Fibroblast of gingiva (primary cell): ENCODE measurements at regions not wholly inside any gene's neighbourhood (a gene's known extent, or its start where the extent isn't known, plus 50 kb on each side); places are given as distances from the start of the nearest gene placed in this dataset.
A peak's percentile ranks its signal among the peaks of the same experiment; 100 is the strongest.
"Not testable (repeated sequence)": the region's sequence is repeated elsewhere in the genome, so short reads cannot be mapped to it uniquely, and the experiment has no call there.

Source experiments
- DNase-seq: peaks from one replicate; pipeline ENCODE4 v3.0.0-alpha.2; 2011; ENCODE audit warnings: low read depth

DNA sequence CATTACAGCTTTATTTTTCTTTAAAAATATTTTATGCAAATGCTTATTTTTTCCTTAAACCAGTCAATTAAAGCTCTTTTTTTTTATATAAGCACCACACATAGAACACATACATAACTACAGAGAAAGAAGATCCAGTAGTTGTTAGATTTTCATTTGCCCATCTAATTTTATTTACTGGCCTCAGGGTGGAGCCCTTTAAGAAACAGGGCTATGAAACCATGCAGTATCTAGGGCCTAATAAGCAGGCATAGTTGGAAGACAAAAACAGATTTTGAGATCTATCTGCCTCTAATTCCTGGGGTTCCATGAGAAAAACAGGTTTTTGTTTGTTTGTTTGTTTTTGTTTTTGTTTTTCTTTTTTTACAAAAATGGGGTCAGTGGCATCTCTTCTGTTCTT lies 120.6 kb downstream of the BCHE start:
- no peak for DNase-seq

DNA sequence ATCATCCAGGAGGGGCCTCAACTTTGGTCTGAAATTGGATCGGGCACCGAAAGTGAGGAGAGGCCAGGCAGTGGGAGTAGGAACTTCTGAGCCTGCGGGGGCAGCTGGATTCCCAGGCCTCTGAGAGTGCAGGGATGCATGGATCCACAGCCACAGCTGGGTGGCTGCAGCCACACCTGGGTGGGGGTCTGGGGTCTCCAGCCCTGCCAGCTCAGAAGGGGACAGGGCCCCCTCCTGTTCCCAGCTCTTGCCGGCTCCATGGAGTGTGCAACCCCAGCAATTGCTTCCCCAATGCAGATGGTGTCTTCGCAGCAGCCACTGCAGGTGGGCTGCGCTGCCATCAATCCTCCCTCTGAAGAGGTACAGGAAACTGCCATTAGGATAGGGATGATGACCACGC lies 123.7 kb downstream of the BCHE start:
- DNase-seq, result no peak

DNA sequence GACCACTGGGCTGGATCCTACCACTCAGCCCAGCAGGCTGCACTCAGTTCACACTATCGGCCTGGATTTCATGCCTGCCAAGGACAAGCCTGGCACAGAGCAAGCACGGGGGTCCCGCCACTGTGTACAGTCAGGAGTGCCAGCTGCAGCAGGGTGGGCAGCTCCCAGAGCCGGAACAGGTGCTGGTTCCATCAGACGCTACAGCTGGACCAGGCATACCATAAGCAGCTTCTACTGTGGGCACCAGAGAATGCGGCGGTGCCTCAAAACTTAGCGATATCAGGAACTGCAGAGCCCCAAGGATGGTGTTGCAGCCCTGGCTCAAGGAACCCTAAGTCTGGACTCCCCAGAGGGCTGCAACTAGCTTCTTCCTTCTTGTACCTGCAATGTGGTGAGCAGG lies 124.8 kb downstream of the BCHE start:
- DNase-seq, result no peak

DNA sequence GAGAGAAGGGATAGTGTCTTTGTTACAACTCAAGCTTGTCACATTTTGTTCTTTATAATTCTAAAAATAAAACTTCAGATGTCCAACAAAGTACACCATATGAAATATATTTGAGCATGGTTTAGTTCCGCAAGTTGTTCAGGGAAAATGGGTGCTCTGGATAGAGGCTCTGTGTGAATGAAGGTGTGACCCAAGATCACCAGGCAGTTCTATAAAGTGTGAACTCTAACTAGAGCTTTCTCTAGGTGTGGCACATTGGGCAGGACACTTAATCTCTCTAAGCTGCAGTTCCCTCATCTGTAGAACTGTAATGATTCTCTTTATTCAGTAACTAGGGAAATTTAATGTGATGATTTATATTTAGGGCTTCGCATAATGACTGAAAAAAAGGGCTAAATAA lies 139.3 kb downstream of the BCHE start:
- no peak for DNase-seq

DNA sequence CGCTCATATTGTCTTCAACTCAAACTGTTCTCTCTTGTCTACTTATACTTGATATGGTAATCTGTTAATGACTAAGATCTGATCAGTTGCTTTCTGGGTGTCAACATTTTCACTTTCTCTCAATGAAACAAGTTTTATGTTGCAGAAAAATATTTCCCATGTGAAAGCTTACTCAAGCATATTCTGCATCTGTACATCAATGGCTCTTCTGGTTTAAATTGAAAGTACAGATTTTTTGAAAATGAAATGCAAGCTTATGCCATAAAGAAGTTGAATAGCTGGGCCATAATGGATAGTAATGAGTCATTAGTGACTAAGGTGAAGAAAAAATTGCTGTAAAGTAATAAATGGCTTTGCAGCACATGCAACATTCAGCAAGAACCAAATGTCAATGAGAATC lies 140.7 kb downstream of the BCHE start:
- DNase-seq, result no peak

DNA sequence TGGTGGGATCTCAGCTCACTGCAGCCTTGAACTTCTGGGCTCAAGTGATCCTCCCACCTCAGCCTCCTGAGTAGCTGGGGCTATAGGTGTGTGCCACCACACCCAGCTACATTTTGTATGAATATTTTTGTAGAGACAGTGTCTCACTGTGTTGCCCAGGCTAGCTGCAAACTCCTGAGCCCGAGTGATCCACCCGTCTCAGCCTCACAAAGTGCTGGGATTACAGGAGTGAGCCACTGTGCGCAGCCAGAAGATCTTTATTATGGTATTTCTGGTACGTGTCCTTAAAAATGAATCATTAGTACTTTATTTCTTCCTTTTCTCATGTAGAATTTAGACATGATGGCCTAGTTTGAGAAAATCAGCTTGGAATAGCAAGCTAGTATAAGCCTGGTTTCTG lies 153.3 kb downstream of the BCHE start:
- no peak for DNase-seq

DNA sequence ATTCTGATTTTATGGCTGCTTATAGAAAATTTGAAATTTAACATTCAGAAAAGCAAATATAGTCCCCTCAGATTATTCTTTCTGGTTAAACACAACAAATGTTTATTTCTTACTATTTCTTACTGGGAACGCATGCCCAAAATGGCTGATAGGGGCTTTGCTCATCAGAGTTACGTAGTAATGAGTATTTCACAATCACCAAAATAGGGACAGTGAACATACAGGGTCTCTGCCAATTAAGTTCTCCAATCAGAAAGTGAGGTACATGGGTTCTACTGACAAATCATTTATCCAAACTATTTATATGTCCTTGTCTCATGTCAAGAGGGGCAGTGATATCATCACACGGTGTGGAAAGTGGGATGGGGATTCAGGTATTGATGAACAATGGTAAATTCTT lies 154.5 kb downstream of the BCHE start:
- no peak for DNase-seq

DNA sequence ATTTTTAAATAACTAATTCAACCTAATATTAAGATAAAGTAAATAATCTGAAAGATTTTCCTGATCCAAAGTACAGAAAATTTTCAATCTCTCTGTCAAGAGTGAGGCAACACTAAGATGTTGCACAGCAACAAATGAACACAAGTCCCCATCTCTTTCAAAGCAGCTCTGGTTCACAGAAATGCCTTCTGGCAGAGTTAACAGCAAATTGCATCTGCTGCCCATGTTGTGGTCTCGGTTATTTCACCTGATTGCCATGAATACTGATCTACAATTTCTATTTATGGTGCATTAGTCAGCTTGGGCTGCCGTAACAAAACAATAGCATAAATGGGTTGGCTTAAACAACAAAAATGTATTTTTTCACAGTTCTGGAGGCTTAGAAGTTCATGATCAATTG lies 167.3 kb downstream of the BCHE start:
- no peak for DNase-seq

DNA sequence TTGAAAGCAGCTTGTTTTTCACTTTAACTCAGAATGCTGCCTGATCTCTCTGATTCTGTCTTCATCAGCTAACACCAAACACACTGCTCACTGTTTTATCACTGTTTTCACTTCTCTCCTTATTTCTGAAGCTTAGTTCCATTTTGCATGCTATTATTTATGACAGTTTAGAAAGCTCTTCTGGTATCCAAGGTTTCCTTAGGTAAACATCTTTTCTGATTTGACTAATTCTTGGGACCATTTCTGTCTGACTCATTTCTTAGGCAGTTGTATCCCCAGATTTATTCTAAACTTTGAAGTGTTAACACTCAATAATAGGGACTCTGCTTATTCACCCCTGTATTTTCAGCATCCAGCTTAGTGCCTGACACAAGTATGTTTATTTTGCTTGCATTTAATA lies 167.7 kb downstream of the BCHE start:
- no peak for DNase-seq

DNA sequence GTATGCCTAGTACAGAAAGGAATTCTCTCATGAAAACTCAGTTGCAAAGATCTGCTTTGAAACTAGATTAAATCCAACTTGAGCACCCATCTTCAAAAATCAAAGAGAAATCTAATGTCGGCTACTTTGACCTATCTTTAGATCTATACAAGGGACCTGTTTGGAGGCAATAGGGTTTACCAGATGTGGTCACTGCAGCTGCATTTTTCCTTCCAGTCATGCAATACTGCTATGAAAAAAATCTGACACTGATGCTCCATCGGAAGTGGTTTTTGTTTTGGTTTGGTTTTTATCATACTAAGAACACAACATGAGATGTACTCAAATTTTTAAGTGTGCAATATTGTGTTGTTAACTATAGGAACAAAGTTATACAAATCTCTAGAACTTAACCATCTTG lies 169.5 kb downstream of the BCHE start:
- DNase-seq, result no peak

DNA sequence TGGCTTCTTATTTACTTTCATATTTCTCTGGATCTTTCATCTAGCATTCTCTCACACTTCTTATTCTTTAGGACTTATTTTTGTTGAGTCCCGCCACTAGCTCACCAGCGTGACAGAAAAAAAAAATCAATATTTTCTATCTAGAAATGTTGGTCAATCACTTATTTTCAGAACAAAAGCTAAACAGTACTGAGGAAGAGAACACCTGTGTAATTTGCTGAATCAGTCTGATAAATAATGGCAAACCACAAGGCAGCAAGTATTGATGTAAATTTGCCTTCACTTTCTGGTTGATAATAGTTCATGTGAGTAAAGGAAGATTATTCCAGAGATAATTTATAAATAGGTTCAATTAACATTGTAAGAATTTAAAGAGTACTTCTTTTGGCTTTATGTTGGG lies 179.2 kb downstream of the BCHE start:
- DNase-seq, result no peak

DNA sequence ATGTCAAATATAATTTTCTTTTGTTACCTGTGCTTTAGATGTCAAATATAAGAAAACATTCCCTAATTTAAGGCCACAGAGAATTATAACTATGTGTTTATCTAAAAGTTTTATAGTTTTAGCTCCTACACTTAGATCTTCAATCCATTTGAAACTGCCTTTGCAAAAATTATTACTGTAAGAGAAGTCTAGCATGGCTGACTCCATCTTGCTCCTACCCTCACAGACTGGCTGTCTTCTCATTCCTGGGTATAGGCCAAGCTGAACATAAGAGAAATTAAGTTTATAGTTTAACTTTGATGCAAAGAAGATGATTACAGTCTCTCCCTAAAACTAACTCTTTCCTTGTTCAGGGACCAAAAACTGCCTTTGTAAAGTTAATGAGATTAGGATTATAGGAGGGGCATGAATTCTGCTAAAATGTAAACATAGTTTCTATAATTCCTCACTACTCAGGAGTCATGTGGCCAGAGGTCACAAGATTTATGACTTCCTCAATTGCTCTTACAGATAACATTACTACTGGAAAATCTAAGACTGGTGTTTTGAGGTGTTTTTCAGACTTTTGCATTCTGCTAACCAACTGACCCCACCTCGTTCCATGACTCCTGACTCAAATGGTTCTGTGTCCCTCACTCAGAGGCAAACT lies 184.0 kb downstream of the BCHE start:
- no peak for DNase-seq

DNA sequence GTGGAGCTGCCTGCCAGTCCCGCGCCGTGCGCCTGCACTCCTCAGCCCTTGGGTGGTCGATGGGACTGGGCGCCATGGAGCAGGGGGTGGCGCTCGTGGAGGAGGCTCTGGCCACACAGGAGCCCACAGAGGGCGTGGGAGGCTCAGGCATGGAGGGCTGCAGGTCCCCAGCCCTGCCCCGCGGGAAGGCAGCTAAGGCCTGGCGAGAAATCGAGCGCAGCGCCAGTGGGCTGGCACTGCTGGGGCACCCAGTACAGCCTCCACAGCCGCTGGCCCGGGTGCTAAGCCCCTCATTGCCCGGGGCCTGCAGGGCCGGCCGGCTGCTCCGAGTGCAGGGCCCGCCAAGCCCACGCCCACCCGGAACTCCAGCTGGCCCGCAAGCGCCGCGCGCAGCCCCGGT lies 187.9 kb downstream of the BCHE start:
- not testable (repeated sequence) for DNase-seq

DNA sequence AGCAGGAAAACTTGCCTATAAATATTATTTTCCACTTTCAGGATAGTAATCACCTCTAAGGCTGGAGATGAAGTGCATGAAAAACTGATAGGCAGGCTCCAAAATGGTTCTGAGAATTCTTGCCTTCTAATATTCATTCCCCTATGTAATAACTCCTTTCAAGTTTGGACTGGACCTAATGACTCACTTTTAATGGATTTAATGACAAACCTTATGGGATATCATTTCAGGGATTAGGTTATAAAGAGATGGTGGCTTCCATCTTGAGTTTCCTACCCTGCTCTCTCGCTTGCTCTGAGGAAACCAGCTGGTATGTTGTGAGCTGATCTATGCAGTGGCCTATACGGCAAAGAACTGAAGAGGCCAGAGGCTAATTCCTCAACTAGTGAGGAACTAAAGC lies 192.0 kb downstream of the BCHE start:
- DNase-seq, result no peak

DNA sequence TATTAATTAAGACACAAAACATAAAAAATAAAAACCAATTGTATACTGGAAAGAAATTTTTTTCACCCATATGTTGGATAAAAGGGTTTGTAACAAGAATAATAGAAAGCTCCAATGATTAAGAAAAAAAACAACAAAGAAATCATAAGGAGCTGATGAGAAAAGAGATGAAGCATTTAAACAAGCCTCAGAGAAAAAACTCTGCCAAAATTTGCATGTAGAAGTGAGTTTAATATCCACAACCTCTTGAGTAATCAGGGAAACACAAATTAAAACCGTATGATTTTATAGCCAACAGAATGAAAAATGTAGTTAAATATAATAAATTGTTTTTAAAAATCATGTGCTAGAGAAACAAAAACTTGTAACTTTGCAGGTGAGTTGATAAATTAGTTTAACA lies 192.9 kb downstream of the BCHE start:
- peak; percentile 75 for DNase-seq

DNA sequence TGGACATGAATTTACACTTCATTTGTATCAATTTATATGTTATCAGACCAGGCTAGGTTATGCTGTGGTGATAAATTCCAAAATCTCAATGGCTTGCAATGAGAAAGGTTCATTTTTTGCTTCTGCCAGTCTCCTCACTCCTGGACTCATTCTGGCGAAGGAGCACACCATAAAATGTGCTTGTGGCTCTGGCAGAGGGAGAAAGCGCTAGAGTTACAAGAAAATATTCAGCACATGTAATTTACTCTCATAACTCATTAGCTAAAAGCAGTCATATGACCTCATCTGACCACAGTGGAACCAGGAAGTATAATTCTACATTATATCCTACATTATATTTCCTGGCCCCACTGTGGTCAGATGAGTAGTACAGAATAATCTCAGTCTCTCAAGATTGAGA lies 193.8 kb downstream of the BCHE start:
- peak; percentile 26 for DNase-seq

DNA sequence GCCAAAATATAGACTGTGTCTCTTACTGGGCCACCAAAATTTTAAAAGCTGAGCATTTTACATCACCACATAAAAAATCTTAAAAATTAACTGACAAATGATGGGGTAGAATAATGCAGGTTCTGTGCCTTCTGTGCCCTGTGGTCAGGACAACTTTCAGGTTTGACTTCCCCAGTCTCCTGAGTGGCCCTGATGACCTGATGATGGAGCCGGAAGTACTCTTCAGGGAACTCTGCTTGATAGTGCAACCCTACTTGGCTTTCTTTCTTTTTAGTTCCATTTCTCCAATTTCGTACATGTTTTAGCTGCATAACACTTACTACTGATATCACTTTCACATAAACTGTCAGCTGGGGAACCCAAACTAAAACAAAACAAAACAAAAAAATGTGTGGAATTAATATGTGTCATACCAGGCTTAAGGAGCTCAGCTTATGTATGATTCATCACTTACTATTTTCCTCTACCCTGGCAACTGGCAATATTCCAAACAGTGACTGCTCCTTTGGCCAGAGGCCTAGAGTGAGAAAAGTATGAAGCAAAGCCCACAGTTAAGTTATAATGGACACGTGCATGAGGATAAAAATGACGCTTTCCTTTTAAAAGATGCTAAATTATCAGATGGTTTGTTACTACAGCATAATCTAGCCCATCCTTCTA lies 194.3 kb downstream of the BCHE start:
- peak; percentile 97 for DNase-seq

DNA sequence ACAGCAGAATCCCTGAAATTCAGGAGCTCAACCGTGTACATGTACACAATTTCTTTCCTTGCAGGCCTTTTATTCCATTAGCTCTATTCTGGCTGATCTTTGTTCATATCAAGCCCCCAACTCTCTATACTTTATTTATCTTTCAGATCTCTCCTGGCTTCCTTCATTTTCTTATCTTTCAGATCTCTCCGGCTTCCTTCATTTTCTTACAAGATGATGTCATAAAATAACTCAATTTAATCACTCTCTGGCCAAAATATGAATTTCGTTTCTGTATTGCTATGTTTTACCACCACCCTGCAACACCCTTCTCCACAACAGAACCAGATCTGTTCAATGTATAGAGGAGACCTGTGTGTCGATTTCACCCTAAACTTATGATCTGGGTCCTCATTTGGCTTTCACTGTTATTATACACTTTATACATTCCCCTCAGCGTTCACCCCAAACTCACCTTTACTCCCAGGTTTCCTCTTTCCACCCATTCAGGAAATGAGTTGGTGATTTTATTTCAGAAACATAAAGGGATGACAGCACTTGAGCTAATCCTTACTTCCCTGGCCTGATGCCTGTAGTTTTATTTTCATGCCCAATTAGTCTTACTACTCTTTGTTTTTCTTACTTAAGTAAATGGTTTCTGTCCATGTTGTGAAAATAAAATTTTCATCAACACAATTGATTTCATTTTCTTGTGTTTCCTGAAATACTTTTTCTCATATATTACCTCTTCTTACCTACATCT lies 195.5 kb downstream of the BCHE start:
- no peak for DNase-seq

DNA sequence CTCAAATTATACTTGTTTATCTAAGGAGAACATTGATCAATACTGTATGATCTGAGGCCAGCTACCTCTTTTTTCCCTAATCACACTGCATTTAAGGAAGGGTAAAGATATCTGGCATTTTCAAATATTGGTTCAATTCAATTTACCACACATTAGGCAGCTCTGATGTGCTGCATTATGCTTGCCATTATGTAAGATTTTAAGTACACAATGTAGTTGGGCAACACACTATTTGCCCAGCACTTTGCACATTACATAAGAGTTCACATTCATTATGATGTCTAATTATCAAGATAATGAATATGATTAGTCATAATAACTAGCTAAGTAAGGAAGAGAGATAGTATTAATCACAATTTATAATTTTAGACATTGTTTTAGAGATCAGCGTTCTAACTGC lies 196.3 kb downstream of the BCHE start:
- DNase-seq, result no peak

DNA sequence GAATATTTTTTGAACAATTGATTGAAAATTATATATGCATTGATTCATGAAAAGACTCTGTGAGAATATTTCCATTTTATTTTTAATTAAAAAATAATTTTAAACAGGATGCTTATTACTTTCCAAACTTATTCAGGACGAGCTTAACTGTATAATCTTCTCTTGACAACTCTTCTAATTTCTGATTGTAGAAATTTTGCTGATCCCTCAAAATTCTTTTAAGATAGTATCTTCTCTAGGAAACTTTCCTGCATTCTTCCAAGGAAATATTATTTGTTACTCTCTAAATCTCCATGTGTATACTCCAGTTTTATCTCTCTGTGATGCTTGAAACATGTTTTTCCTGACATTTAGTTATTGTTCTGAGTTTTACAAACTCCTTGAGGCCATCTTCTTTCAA lies 197.2 kb downstream of the BCHE start:
- no peak for DNase-seq

DNA sequence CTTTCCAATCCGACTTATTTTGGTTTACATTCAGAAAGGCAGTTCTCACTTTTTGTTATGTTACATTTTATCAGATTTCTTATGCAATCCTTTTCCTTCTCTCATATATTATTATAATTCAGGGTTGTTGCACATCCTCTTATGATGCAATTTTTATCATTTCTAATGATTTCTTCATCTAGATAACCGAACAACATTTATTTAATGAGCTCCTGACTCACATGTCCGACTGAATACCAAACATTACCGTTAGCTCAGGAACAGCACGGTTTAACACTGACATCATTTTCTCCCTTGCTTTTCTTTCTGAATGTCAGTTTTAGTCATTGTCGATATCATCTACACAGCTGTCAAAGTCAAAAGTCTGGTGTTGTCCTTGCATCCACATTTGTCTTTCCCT lies 199.2 kb downstream of the BCHE start:
- DNase-seq, result no peak

DNA sequence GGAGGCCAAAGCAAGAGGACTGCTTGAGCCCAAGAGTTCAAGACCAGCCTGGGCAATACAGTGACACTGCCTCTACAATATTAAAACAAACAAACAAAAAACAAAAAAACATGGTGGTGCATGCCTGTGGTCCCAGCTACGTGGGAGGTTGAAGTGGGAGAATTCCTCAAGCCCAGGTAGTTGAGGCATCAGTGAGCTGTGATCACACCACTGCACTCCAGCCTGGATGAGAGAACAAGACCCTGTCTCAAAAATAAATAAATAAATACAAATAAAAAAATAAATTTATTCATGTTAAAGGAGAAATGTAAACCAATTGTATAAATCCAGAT lies 200.6 kb downstream of the BCHE start:
- no peak for DNase-seq

DNA sequence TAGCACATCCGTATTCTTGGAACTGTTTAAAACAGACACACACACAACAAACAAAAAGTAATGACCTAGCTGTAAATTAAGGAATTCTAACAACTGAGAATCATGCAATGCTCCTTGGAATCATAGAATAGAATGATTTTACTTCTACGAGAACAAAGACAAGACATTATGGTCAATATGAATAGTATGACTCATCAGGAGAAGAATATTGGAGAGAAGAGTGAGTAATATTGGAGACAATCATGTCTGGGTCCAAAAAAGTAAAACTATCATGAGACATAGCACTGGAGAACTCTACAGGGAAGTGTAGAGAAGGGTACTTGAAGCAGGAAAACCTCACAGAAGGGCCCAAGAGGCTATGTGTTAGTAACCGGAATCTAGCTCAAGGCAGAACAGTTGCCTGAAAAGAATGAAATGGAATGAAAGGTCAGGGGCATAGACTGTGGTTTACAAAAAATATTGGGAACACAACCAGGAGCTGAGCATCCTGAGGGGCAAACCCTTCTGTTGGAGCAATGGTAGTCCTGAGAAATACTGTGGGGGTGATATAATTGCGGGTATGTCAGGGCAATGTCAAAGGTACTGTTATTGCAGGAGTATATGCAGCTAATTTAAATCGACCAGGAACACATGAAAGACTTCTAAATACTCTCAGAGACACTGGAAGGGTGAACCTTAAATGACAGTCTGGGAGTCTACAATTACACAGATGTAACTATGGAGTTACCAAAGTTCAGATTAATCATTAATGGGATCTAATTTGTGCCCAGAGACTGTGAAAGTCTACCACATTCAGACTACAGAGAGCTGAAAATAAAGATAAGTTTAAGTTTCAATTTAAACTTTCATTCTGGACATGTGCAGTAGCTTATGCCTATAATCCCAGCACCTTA lies 201.2 kb downstream of the BCHE start:
- no peak for DNase-seq
